WERI-Rb-1 (cell line): ENCODE measurements at regions not wholly inside any gene's neighbourhood (a gene's known extent, or its start where the extent isn't known, plus 50 kb on each side); places are given as distances from the start of the nearest gene placed in this dataset.

Experiments
- DNase-seq: peaks from one replicate; pipeline ENCODE4 v3.0.0-alpha.2; 2020
- H3K27ac ChIP-seq: fragments of 250-450 bp; sonication (Bioruptor Pico); 2 replicates; pipeline ENCODE4 v1.5.1; 2020; ENCODE audit warnings: mild to moderate bottlenecking, moderate library complexity
- H3K27me3 ChIP-seq: fragments of 250-450 bp; sonication (Bioruptor Pico); 2 replicates; pipeline ENCODE4 v1.5.1; 2021; ENCODE audit warnings: mild to moderate bottlenecking, low read depth, moderate library complexity; ENCODE audit not compliant: insufficient read depth, severe bottlenecking
- H3K36me3 ChIP-seq: fragments of 250-450 bp; sonication (Bioruptor Pico); 2 replicates; pipeline ENCODE4 v1.5.1; 2020; ENCODE audit warnings: mild to moderate bottlenecking, moderate library complexity
- H3K4me3 ChIP-seq: 2 replicates; pipeline ENCODE4 v1.5.1; 2011; ENCODE audit warnings: low read depth, mild to moderate bottlenecking, control low read depth, low read length
- H3K9me3 ChIP-seq: fragments of 250-450 bp; sonication (Bioruptor Pico); 2 replicates; pipeline ENCODE4 v1.5.1; 2021; ENCODE audit warnings: mild to moderate bottlenecking, moderate library complexity; ENCODE audit not compliant: severe bottlenecking
- CTCF ChIP-seq: IDR thresholded peaks from 2 replicates; pipeline ENCODE4 v1.5.1; 2011; ENCODE audit warnings: low read depth, mild to moderate bottlenecking, control low read depth, inconsistent platforms, low read length

- no peak for TF ChIP-seq CTCF
Observed at GRCh38 chr1:187465441-187465840, 636.7 kb downstream of the PLA2G4A start.

GRCh38 chr1:187469836-187470235, 641.1 kb downstream of the PLA2G4A start:
- Histone ChIP-seq H3K27me3 (no peaks in the 10 kb centered on the region), H3K36me3 (no peaks in the 10 kb centered on the region), H3K9me3 (no peaks in the 10 kb centered on the region), H3K4me3 (no peak overlapping the region), H3K27ac (no peak overlapping the region)
- no peak for TF ChIP-seq CTCF
- no peak for DNase-seq

More at GRCh38 chr1:187465441-187465840, 636.7 kb downstream of the PLA2G4A start:
- H3K27me3 ChIP-seq = no peaks in the 10 kb centered on the region
- H3K36me3 ChIP-seq = no peaks in the 10 kb centered on the region
- no peak overlapping the region for H3K27ac ChIP-seq
- H3K9me3 ChIP-seq = no peaks in the 10 kb centered on the region
- H3K4me3 ChIP-seq = no peak overlapping the region
- DNase-seq = no peak

- Histone ChIP-seq H3K4me3 (no peak overlapping the region), H3K36me3 (no peaks in the 10 kb centered on the region), H3K9me3 (no peaks in the 10 kb centered on the region), H3K27me3 (no peaks in the 10 kb centered on the region), H3K27ac (no peak overlapping the region)
- no peak for DNase-seq
- TF ChIP-seq CTCF = no peak
Observed at GRCh38 chr1:187471555-187471954, 642.8 kb downstream of the PLA2G4A start.

- Histone ChIP-seq H3K27ac (no peak overlapping the region), H3K4me3 (no peak overlapping the region), H3K9me3 (no peaks in the 10 kb centered on the region), H3K27me3 (no peaks in the 10 kb centered on the region), H3K36me3 (no peaks in the 10 kb centered on the region)
- TF ChIP-seq CTCF = no peak
- no peak for DNase-seq
Observed at GRCh38 chr1:187474336-187474735, 645.6 kb downstream of the PLA2G4A start.

- Histone ChIP-seq H3K4me3 (no peak overlapping the region), H3K27ac (no peak overlapping the region), H3K27me3 (no peaks in the 10 kb centered on the region), H3K36me3 (no peaks in the 10 kb centered on the region), H3K9me3 (no peaks in the 10 kb centered on the region)
- no peak for DNase-seq
- TF ChIP-seq CTCF = no peak
Observed at GRCh38 chr1:187476671-187477070, 647.9 kb downstream of the PLA2G4A start.

GRCh38 chr1:187477103-187477502, 648.4 kb downstream of the PLA2G4A start:
- H3K27me3 ChIP-seq = no peaks in the 10 kb centered on the region
- no peak overlapping the region for H3K27ac ChIP-seq
- no peak for TF ChIP-seq CTCF
- no peaks in the 10 kb centered on the region for H3K36me3 ChIP-seq
- H3K9me3 ChIP-seq = no peaks in the 10 kb centered on the region
- no peak for DNase-seq
- H3K4me3 ChIP-seq = no peak overlapping the region
